ENCODE measurements at regions not wholly inside any gene's neighbourhood (a gene's known extent, or its start where the extent isn't known, plus 50 kb on each side); places are given as distances from the start of the nearest gene placed in this dataset.
A peak's percentile ranks its signal among the peaks of the same experiment; 100 is the strongest.
"Not testable (repeated sequence)": the region's sequence is repeated elsewhere in the genome, so short reads cannot be mapped to it uniquely, and the experiment has no call there.

DNA sequence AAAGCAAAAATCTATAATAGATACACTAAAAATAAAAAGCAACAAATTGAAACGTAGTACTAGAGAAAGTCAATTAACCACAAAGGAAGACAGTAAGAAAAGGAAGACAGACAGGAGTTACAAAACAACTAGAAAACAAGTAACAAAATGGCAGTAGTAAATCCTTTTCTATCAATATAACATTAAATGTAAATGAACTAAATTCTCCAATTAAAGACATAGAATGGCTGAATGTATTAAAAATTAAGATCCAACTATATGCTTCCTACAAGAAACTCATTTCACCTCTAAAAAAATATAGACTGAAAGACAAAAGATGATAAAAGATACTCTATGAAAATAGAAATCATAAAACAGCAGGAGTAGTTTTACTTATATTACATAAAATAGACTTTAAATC, 79.1 kb downstream of the CTH start:
- no peak for DNase-seq

DNA sequence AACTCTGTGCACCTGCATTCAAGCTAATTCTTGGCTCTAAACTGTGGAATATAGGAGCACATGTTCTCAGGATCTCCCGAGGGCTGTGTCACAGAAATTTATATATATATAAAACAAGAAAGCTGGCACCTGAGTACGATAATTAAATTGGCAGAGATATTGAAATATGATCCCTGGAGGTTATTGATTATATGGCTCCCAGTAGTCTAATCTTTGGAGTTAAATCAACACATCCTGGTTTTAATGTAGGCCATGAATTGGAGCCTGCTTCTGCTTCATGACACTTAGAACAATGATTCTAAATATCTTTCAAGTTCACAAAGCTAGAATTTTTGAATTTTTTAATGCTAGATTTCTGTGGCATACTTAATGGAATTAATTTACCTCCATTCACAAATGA, 84.3 kb downstream of the CTH start:
- no peak for DNase-seq

DNA sequence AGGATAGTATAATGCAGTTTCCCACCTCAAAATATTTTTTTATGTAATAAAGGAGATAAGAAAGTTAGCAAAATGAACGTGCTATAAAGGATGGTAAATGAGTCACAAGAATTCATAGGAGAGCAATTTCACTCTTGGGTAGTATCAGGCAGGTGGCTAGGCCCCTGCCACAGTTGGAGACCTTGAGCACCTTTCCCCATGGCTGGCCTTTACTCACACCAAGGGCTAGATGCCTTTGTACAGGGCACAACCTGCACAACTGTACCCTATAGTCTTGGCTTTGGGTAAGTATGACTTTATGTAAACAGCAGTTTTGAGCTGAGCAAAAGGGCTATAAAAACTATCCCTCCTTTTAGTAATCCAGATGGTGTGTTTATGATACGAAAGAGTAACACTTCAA, 85.1 kb downstream of the CTH start:
- DNase-seq, result no peak

DNA sequence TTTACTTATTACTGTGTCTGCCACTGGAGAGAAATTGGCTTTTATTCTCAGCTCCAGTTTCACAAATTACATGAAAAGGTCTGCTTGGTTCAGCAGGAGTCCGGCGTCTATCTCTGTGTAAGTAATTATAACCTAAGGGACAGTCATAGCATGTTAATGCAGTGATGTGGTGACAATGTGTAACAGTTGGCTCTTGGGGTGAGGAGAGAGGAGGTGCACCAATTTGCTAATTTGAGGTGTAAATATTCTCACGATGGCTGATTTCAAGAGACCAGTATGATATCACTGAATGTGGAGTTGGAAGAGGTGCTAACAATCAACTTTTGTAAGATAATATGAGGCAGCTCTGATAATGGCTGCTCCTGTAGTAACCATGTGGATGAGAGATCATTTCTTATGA, 86.1 kb downstream of the CTH start:
- DNase-seq, result no peak

- no peak for DNase-seq
Observed at GRCh38 chr1:70498666-70499065, 87.6 kb downstream of the CTH start.

GRCh38 chr1:70499695-70500094, 88.6 kb downstream of the CTH start:
- DNase-seq, result no peak

GRCh38 chr1:70503358-70503757, 92.3 kb downstream of the CTH start:
- no peak for DNase-seq

- no peak for DNase-seq
Observed at GRCh38 chr1:70504176-70504820, 93.2 kb downstream of the CTH start.

GRCh38 chr1:70504821-70505193, 93.7 kb downstream of the CTH start:
- no peak for DNase-seq

GRCh38 chr1:70507991-70508390, 96.9 kb downstream of the CTH start:
- DNase-seq, result not testable (repeated sequence)

DNA sequence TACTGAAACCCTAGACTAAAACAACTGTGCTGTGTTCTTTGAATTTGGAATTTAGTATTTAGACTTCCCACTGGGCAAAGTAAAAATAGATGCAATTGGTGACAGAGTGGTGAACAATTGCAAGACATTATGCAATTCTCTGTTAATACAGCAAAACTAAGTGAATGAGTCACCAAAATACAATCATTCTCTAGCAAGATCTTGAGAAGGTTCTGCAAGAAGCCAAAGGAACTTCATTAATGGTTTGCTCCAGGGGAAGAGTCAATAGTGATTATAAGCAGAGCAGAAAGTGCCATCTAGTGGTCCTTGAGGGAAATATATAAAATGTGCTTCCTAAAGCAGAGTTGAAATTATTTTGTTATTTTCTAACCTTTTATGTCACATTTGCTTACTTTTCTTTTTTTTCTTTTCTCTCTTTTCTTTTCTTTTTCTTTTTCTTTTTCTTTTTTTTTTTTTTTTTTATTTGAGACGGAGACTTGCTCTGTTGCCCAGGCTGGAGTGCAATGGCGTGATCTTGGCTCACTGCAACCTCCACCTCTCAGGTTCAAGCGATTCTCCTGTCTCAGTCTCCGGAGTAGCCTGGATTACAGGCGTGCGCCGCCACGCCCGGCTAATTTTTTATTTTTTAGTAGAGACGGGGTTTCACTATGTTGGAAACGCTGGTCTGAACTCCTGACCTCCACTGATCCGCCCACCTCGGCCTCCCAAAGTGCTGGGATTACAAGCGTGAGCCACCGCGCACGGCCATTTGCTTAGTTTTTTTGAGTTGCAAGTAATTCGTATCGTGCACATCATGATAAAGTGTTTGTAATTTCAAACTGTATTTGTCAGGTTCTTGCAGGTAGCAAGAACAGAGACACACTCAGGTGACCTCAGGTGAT, 99.2 kb downstream of the CTH start:
- peak in 1 of 2 donors; percentile 51 for DNase-seq

- DNase-seq, result no peak
Observed at GRCh38 chr1:70517444-70517843, 106.4 kb downstream of the CTH start.

GRCh38 chr1:70518106-70518505, 107.0 kb downstream of the CTH start:
- DNase-seq, result no peak

GRCh38 chr1:70528590-70529333, 117.7 kb downstream of the CTH start:
- DNase-seq, result peak in 1 of 2 donors; percentile 10

- no peak for DNase-seq
Observed at GRCh38 chr1:70536708-70537366, 125.8 kb downstream of the CTH start.

- no peak for DNase-seq
Observed at GRCh38 chr1:70537788-70538187, 126.7 kb downstream of the CTH start.

GRCh38 chr1:70542030-70542429, 131.0 kb downstream of the CTH start:
- DNase-seq, result no peak

- no peak for DNase-seq
Observed at GRCh38 chr1:70542856-70543255, 131.8 kb downstream of the CTH start.

- DNase-seq, result no peak
Observed at GRCh38 chr1:70546726-70547125, 135.7 kb downstream of the CTH start.

- DNase-seq, result no peak
Observed at GRCh38 chr1:70552662-70553566, 141.8 kb downstream of the CTH start.

- no peak for DNase-seq
Observed at GRCh38 chr1:70553567-70553956, 142.5 kb downstream of the CTH start.

GRCh38 chr1:70554341-70554740, 143.3 kb downstream of the CTH start:
- DNase-seq, result no peak

Data from CD4-positive, alpha-beta T cell treated with Interleukin-4 for 1 hour (primary cell).